ENCODE measurements at regions not wholly inside any gene's neighbourhood (a gene's known extent, or its start where the extent isn't known, plus 50 kb on each side); places are given as distances from the start of the nearest gene placed in this dataset.

- DNase-seq (ENCODE audit: low read depth in 1 of 2, low spot score in 1 of 2), result no peak
- H3K27ac ChIP-seq (replicated peaks), result no peak overlapping the region
- no peak for TF ChIP-seq CTCF (IDR thresholded peaks at IDR 0.05; ENCODE audit: insufficient read depth, low read length)
- TF ChIP-seq SPI1 (IDR thresholded peaks at IDR 0.05; ENCODE audit: borderline replicate concordance, low read depth), result no peak
- TF ChIP-seq POLR2AphosphoS5 (IDR thresholded peaks at IDR 0.05; ENCODE audit: low read depth), result no peak
- no peaks in the 10 kb centered on the region for H3K27me3 ChIP-seq (ENCODE audit: insufficient read depth, poor library complexity, severe bottlenecking)
- H3K4me3 ChIP-seq (replicated peaks; ENCODE audit: insufficient read depth, low read length), result no peak overlapping the region
These were observed 65.2 kb upstream of the CTSC start for GRCh38 chr11:88402784-88403183.

- no peak for DNase-seq (ENCODE audit: low read depth in 1 of 2, low spot score in 1 of 2)
- no peak overlapping the region for H3K4me3 ChIP-seq (replicated peaks; ENCODE audit: insufficient read depth, low read length)
- H3K27me3 ChIP-seq (ENCODE audit: insufficient read depth, poor library complexity, severe bottlenecking), result no peaks in the 10 kb centered on the region
- TF ChIP-seq CTCF (IDR thresholded peaks at IDR 0.05; ENCODE audit: insufficient read depth, low read length) (no peak), REST (IDR thresholded peaks at IDR 0.05; ENCODE audit: insufficient replicate concordance, low read depth) (no peak), SPI1 (IDR thresholded peaks at IDR 0.05; ENCODE audit: borderline replicate concordance, low read depth) (no peak), GABPA (IDR thresholded peaks at IDR 0.05; ENCODE audit: low read depth) (no peak), POLR2AphosphoS5 (IDR thresholded peaks at IDR 0.05; ENCODE audit: low read depth) (no peak)
- no peak overlapping the region for H3K27ac ChIP-seq (replicated peaks)
These were observed 64.7 kb upstream of the CTSC start for GRCh38 chr11:88402192-88402715.

GRCh38 chr11:88398791-88399570 lies 61.4 kb upstream of the CTSC start:
- no peak overlapping the region for H3K4me3 ChIP-seq (replicated peaks; ENCODE audit: insufficient read depth, low read length)
- H3K27ac ChIP-seq (replicated peaks), result no peak overlapping the region
- no peak for TF ChIP-seq SPI1 (IDR thresholded peaks at IDR 0.05; ENCODE audit: borderline replicate concordance, low read depth)
- no peak for TF ChIP-seq REST (IDR thresholded peaks at IDR 0.05; ENCODE audit: insufficient replicate concordance, low read depth)
- no peak for TF ChIP-seq CTCF (IDR thresholded peaks at IDR 0.05; ENCODE audit: insufficient read depth, low read length)
- no peak for TF ChIP-seq GABPA (IDR thresholded peaks at IDR 0.05; ENCODE audit: low read depth)
- TF ChIP-seq POLR2AphosphoS5 (IDR thresholded peaks at IDR 0.05; ENCODE audit: low read depth), result no peak

More at GRCh38 chr11:88398791-88399570, 61.4 kb upstream of the CTSC start:
- DNase-seq (ENCODE audit: low read depth in 1 of 2, low spot score in 1 of 2), result no peak
- no peaks in the 10 kb centered on the region for H3K27me3 ChIP-seq (ENCODE audit: insufficient read depth, poor library complexity, severe bottlenecking)

Measured in HL-60 (cell line).